ENCODE measurements at regions not wholly inside any gene's neighbourhood (a gene's known extent, or its start where the extent isn't known, plus 50 kb on each side); places are given as distances from the start of the nearest gene placed in this dataset.
"Not testable (repeated sequence)": the region's sequence is repeated elsewhere in the genome, so short reads cannot be mapped to it uniquely, and the experiment has no call there.

DNA sequence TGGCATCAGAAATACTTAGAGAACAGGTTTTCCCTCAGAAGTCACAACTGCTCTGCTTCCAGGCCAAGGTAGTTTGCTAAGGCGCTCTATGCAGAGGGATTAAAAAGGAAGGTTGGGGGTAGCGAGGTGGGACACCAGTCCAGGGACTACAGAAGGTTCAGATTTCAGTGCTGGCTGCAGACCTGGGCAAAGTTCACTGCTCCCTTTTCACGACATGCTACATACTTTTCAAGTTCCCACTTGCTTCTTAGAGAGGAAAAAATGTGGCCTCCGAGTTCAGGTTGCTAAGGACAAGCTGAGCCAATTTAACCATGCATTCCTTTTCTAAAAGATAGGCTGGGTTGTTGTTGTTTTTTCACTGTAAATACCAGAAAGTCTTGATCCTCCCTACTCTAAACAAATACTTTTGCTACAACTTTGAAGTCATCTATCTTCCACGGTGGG lies 158.6 kb upstream of the NR2F2 start:
- DNase-seq (ENCODE audit: low read depth), result no peak

DNA sequence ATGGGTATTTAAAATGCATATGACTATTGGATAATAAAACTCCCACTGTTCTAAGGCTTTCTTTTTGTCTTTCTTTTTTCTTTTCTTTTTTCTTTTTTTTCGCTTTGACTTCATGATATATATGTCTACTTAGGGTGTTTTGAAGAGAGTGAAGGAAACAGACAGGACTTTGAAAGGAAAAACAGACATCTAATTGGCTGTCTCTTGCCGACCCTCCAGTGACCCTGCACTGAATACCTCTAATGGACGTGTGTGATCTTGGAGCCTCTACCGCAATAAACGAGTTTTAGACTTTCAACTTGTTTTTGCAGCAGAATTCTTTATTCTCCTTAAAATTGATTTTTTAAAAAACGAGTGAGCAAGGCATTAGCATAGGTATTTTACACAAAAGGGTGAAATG lies 158.1 kb upstream of the NR2F2 start:
- DNase-seq (ENCODE audit: low read depth), result no peak

GRCh38 chr15:96176831-96177230 lies 153.7 kb upstream of the NR2F2 start:
- DNase-seq (ENCODE audit: low read depth), result no peak

- no peak for DNase-seq (ENCODE audit: low read depth)
These were observed 153.2 kb upstream of the NR2F2 start for GRCh38 chr15:96177279-96177678.

GRCh38 chr15:96180087-96180748 lies 150.3 kb upstream of the NR2F2 start:
- no peak for DNase-seq (ENCODE audit: low read depth)

DNA sequence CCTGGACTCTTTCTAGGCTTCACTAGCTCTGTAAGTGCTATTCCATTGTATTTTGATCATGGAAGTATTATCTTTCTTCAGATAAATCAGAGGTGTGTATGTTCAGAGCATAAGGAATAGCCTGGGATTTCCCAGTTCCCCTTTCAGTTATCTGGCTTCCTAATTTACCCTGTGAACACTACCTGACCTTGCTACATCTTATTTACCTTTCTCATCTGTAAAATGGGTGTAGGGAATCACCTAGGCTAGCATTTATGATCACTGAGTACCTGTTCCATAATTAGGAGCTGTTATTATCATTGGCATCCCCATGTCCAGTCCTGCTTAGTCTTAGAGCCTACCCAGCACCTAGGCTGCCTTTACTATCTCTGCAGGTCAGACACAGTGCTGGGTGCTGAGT lies 149.3 kb upstream of the NR2F2 start:
- DNase-seq (ENCODE audit: low read depth), result no peak

DNA sequence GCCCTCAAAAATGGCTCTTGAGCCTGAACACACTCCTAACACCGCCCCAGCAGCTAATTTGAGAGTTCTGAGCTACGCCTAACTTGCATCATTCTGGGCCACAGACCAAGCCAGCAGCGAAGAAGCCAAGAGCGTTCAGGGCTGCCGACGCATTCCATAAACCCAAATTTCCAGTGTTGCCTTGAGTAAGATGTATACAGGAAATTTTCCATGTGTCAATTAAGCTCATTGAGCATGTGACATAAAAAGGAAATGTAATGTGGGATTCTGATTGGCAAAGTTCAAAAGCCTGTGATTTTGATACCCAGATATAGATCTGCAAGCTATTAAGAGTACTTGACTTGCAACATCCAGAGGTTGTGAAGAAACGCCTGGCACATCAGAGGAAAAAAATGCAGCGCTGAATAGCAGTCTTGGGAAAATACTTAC lies 148.6 kb upstream of the NR2F2 start:
- DNase-seq (ENCODE audit: low read depth), result no peak

GRCh38 chr15:96182736-96183513 lies 147.6 kb upstream of the NR2F2 start:
- DNase-seq (ENCODE audit: low read depth), result no peak

DNA sequence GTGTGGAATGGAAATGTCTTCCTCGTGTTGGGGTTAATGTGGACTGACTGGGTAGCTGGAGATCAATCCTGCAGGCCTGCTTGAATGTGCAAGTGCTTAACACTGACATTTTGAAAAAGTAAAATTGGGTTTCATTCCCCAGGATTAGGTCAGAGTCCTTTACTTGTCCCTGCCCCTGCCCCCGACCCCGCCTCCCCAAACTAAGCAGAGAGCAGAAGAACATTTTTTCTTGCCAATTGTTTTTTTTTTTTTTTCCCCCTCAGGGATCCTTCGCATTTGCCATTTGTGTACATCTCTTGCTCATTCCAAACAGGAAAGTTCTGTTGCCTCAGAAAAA lies 147.0 kb upstream of the NR2F2 start:
- no peak for DNase-seq (ENCODE audit: low read depth)

DNA sequence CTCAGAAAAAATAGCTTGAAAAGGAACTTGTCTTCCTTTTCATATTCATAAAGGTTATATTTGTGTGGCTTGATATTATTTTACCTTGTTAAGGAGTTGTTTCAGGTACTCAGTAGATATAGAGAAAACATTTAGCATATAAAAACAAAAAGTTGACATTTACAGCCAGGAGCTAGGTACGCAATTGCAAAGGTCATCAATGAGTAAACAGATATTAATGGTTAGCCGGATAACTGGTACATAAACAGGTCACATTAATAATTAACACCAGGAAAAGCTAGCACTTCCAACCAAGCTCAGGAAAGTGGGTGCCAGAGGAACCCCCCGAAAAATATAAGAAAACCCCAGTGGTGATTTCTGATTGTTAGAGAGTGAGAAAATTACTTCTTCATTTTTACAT lies 146.6 kb upstream of the NR2F2 start:
- no peak for DNase-seq (ENCODE audit: low read depth)

- no peak for DNase-seq (ENCODE audit: low read depth)
These were observed 146.2 kb upstream of the NR2F2 start for GRCh38 chr15:96184297-96184696.

GRCh38 chr15:96186105-96186504 lies 144.4 kb upstream of the NR2F2 start:
- DNase-seq (ENCODE audit: low read depth), result no peak

DNA sequence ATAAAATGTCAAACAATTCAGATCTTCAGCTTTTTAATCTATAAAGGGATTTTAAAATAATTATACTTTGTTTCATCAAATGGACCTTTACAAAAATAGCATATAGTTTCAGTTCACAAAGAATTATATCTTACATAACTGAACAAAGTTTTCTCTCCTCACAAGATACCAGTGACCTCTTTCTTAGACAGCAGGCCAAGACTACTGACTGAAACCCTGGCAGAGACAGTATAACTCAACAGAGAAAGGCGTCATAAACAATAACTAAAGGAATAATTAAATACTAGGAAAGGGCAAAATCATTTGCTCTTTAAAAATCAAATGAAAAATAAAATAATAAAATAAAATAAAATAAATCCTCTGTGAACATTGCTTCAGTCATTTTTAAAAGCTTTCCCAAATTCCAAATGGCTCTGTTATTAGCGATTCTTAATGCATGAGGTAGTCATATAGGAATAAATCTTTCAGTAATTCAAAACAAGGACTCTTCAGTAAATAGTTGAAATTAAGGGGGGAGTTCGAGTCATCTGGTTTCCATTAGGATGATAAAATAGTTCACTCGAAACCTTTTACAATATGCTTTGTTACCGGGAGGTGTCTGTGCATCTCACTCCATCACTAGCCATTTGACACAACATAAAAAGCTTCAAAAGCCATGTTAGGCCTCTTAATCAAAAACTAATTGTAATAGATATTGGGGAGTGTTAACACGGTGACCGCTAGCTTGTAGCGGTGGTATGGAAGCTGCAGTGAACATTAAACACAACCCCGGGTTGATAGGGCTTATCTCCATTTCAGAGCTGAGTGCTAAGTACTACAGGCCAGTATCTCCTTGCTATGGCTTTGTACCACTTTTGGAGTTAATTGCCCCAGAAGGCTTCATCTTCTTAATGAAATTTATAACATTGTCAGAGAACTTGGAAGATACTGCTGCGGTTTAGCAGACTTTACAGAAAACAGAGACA lies 142.9 kb upstream of the NR2F2 start:
- DNase-seq (ENCODE audit: low read depth), result no peak

DNA sequence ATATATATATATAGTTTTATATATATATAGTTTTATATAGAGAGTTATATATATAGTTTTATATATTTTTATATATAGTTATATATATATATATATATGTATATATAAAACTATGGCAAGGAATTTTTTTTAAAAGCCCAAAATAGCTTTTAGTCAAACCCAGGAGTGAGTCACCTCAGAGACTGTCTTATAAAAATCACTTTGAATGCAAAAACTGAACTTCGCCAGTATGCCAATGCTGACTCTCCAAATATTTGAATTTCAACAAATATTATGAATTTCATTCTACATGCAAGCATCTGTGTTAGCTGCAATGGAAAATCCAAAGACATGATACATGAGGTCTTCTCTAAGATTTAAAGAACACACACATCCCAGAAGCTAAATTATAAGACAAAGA lies 132.8 kb upstream of the NR2F2 start:
- DNase-seq (ENCODE audit: low read depth), result no peak

DNA sequence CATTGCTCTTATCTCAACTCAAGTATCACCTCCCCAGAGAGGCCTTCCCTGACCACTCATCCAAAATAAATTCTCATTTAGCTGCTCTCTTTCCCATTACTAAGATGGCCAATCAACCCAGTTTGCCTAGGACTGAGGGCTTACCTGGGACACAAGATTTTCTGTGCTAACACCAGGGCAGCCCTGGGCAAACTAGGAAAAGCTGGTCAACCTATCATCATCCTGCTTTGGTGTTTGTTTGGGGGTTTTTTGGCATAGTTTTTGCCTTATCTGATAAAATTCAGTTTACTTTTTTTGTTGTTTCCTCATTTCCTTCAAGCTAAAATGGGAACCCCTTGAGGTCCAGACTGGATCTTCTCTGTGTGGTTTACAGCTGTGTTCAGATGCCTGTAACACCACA lies 131.4 kb upstream of the NR2F2 start:
- no peak for DNase-seq (ENCODE audit: low read depth)

DNA sequence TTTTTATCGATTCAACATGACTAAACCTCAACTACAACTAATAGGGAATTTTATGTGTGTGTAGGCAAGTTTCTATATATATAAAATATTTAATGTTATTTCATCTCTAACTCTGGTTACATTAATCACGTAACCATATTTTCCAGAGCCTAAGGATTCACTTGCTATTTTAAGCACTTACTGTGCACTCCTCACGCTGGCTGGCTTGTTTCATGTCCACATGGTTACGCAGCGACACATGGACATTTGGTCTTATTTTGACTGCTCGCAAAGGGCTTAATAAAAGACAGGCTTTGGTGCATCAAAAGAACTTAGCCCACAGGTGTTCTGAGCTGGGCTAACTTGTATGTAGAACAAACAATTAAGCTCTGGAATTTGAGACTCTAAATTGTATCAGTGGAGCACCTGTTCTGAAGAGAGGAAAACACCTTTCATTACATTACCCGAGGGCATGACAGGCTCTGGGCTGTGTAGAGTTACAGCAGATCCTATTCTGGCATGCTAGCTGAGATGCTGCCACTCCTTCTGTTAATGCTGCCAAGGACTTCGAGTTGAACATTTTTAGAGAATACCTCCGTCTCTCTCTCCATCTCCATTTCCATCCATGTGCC lies 130.0 kb upstream of the NR2F2 start:
- DNase-seq (ENCODE audit: low read depth), result no peak

DNA sequence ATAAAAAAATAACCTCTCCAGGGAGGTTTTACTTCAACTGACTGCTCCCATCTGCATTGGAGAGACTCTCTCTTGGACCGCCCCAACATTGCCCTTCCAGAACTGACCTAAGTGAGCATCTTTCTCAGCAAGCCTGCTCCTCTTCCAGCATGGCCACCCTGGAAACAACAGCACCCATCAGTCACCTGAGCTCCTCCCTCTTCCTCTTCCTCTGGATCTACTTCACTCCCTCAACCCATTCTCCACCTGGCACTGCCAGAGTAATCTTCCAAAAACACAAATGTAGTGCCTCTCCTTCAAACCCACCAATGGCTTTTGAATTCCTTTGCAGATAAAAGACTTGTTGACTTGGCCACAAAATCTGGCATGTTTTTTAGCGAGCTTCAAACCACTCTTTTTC lies 128.8 kb upstream of the NR2F2 start:
- no peak for DNase-seq (ENCODE audit: low read depth)

DNA sequence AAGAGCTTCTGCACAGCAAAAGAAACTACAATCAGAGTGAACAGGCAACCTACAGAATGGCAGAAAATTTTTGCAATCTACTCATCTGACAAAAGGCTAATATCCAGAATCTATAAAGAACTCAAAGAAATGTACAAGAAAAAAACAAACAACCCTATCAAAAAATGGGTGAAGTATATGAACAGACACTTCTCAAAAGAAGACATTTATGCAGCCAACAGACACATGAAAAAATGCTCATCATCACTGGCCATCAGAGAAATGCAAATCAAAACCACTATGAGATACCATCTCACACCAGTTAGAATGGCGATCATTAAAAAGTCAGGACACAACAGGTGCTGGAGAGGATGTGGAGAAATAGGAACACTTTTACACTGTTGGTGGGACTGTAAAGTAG lies 124.9 kb upstream of the NR2F2 start:
- DNase-seq (ENCODE audit: low read depth), result not testable (repeated sequence)

- no peak for DNase-seq (ENCODE audit: low read depth)
These were observed 123.0 kb upstream of the NR2F2 start for GRCh38 chr15:96207377-96208006.

GRCh38 chr15:96209285-96209735 lies 121.2 kb upstream of the NR2F2 start:
- no peak for DNase-seq (ENCODE audit: low read depth)

DNA sequence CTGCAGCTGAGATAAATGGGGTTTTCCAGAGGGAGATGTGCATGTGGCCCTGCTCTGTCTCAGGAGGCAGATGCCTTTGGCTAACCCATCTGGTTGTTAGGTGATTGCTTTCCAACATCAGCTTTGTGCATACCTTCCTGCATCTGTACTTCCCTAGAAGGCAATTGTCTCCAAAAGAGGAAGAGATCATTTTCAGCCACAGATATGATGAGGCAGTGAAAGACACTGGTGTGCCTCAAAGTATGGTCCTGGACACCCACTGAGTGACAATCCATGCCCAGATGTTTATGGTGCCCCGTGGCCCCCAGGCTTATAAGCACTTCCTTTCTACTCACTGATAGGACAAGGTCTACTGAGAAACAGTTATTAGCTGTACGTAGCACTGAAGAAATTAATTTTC lies 117.5 kb upstream of the NR2F2 start:
- no peak for DNase-seq (ENCODE audit: low read depth)

DNA sequence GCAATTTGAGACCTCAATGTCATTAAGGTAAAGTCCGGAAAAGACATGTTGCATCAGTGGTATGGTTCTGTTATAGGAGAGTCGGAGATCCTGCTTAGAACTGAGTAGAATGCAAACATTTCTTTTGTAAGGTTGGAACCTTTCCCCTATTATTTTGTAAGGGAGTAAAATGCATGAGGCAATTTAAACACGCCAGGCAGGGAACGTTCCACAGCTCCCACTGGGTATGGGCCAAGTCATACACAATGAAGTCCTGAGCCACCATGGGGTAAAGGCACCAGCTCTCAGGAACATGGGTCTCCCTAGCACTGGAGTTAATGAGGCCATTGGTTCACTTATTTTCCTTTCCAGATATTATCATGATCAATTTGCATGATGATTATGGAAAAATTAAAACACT lies 116.6 kb upstream of the NR2F2 start:
- DNase-seq (ENCODE audit: low read depth), result no peak
